Spleen (tissue), 7 donors: ENCODE measurements at regions not wholly inside any gene's neighbourhood (a gene's known extent, or its start where the extent isn't known, plus 50 kb on each side); places are given as distances from the start of the nearest gene placed in this dataset.

ENCODE experiments used
- CTCF ChIP-seq, 11 experiments: fragments of 200-600 bp in 7 of 11; fragments of 450-650 bp in 4 of 11; sonication (generic) in 4 of 11; IDR thresholded peaks in 8 of 11; conservative IDR thresholded peaks in 3 of 11; 1 replicate in 7 of 11; 2 replicates in 4 of 11; pipeline versions ENCODE4 v1.4.0 to v1.8.0; 2016 to 2021; ENCODE audit warnings: antibody characterized with exemption in 11 of 11, inconsistent platforms in 4 of 11, mild to moderate bottlenecking in 1 of 11
- POLR2A ChIP-seq, 3 donors: fragments of 450-650 bp; IDR thresholded peaks; one replicate each; pipeline ENCODE4 v1.5.1; 2017; ENCODE audit warnings: antibody characterized with exemption in 3 of 3, mild to moderate bottlenecking in 1 of 3
- POLR2AphosphoS5 ChIP-seq, 3 donors: sonication (generic); formaldehyde crosslinking; IDR thresholded peaks; one replicate each; pipeline ENCODE4 v1.5.1; 2017; ENCODE audit warnings: antibody characterized with exemption in 3 of 3
- donor health status: DM: no; HTN: no; CAD: no; lungs with moderate emphysema.
- donor health status: DM: no; HTN: no; CAD: no.
- donor health status: DM: no; HTN: no; CAD: no.

GRCh38 chr4:114226179-114226578 lies 246.7 kb upstream of the ARSJ start:
- no peak for TF ChIP-seq CTCF (IDR thresholded peaks at IDR 0.05 in 8 of 11, conservative IDR thresholded peaks at IDR 0.05 in 3 of 11)
- TF ChIP-seq POLR2A (IDR thresholded peaks at IDR 0.05): no peak
- no peak for TF ChIP-seq POLR2AphosphoS5 (IDR thresholded peaks at IDR 0.05)
